PC-3 (cell line): ENCODE measurements at regions not wholly inside any gene's neighbourhood (a gene's known extent, or its start where the extent isn't known, plus 50 kb on each side); places are given as distances from the start of the nearest gene placed in this dataset.

Experiments
- EZH2 ChIP-seq: fragments of 300-600 bp; sonication (generic); IDR thresholded peaks from one replicate; pipeline ENCODE4 v1.6.1; 2017; ENCODE audit warnings: antibody characterized with exemption, mild to moderate bottlenecking, low read length; ENCODE audit not compliant: unreplicated experiment
- TF ChIP-seq, protein P1 (sequence below): fragments of 300-600 bp; sonication (generic); conservative IDR thresholded peaks from 2 replicates; pipeline ENCODE4 v1.5.1; 2017; ENCODE audit warnings: antibody characterized with exemption, low read depth, mild to moderate bottlenecking, low read length

DNA sequence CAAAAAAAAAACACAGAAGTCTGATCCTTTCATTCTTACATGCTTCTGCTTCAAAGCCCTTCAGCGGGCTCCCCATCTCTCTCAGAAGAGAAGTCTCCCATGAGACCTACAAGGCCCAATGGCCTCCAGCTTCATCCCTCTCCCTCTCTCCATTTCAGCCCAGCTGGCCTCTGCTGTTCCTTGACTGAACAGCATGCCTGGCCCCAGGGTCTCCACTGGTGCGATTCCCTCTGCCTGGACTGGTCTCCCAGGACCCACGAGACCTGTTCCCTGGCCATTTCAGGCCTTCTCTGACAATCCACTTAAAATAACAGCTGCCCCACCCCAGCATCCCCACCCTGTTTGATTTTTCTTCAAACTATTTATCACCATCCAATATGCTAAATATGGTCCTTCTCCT lies 91.2 kb downstream of the AIPL1 start:
- TF ChIP-seq, protein P1, sequence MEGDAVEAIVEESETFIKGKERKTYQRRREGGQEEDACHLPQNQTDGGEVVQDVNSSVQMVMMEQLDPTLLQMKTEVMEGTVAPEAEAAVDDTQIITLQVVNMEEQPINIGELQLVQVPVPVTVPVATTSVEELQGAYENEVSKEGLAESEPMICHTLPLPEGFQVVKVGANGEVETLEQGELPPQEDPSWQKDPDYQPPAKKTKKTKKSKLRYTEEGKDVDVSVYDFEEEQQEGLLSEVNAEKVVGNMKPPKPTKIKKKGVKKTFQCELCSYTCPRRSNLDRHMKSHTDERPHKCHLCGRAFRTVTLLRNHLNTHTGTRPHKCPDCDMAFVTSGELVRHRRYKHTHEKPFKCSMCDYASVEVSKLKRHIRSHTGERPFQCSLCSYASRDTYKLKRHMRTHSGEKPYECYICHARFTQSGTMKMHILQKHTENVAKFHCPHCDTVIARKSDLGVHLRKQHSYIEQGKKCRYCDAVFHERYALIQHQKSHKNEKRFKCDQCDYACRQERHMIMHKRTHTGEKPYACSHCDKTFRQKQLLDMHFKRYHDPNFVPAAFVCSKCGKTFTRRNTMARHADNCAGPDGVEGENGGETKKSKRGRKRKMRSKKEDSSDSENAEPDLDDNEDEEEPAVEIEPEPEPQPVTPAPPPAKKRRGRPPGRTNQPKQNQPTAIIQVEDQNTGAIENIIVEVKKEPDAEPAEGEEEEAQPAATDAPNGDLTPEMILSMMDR: no peak
- TF ChIP-seq EZH2: no peak
